GM12872 (cell line): ENCODE measurements at regions not wholly inside any gene's neighbourhood (a gene's known extent, or its start where the extent isn't known, plus 50 kb on each side); places are given as distances from the start of the nearest gene placed in this dataset.

Experiments
- TF ChIP-seq, protein P1 (sequence below): IDR thresholded peaks from 3 replicates; pipeline ENCODE4 v1.5.1; 2011; ENCODE audit warnings: low read depth, mild to moderate bottlenecking, low read length, moderate library complexity; ENCODE audit not compliant: insufficient read depth

DNA sequence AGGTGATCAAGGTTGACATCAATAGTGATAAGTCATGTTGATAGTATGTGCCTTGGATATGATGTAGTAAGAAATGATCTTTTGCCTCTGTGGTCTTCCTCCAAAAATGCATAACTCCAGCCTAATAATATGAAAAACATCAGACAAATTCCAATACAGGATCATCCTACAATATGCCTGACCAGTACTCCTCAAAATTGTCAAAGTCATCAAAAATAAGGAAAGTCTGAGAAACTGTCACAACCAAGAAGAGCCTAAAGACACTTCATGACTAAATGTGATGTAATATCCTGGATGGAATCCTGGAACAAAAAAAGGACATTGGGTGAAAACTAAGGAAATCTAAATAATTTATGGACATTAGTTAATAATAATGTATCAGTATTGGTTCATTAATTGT is 50.3 kb upstream of the LCORL start:
- TF ChIP-seq, protein P1, sequence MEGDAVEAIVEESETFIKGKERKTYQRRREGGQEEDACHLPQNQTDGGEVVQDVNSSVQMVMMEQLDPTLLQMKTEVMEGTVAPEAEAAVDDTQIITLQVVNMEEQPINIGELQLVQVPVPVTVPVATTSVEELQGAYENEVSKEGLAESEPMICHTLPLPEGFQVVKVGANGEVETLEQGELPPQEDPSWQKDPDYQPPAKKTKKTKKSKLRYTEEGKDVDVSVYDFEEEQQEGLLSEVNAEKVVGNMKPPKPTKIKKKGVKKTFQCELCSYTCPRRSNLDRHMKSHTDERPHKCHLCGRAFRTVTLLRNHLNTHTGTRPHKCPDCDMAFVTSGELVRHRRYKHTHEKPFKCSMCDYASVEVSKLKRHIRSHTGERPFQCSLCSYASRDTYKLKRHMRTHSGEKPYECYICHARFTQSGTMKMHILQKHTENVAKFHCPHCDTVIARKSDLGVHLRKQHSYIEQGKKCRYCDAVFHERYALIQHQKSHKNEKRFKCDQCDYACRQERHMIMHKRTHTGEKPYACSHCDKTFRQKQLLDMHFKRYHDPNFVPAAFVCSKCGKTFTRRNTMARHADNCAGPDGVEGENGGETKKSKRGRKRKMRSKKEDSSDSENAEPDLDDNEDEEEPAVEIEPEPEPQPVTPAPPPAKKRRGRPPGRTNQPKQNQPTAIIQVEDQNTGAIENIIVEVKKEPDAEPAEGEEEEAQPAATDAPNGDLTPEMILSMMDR, result no peak
